A549 (cell line): ENCODE measurements at regions not wholly inside any gene's neighbourhood (a gene's known extent, or its start where the extent isn't known, plus 50 kb on each side); places are given as distances from the start of the nearest gene placed in this dataset.
A peak's percentile ranks its signal among the peaks of the same experiment; 100 is the strongest.
"Not testable (repeated sequence)": the region's sequence is repeated elsewhere in the genome, so short reads cannot be mapped to it uniquely, and the experiment has no call there.

Experiments
- ATAC-seq, 2 experiments: fragments of 200-7000 bp in 1 of 2; fragments of >200 bp in 1 of 2; cut with Nextera tagmentation in 1 of 2; cut with Tn5 transposase in 1 of 2; 3 replicates each; pipeline versions ENCODE4 v1.8.0 to v1.9.1; 2018 to 2020; ENCODE audit warnings: mild to moderate bottlenecking in 1 of 2, moderate library complexity in 1 of 2
- CTCF ChIA-PET: fragments of 300-600 bp; sonication (Branson Sonifier 250); formaldehyde crosslinking; extraction: SDS; loops from one replicate; lab custom pipeline; 2021; ENCODE audit warnings: antibody characterized with exemption, inconsistent platforms; lab: Yijun Ruan, JAX
- POLR2A ChIA-PET: fragments of 350-600 bp; formaldehyde crosslinking; extraction: SDS; loops from one replicate; lab custom pipeline; 2021; ENCODE audit warnings: antibody characterized with exemption, inconsistent platforms; lab: Yijun Ruan, JAX
- DNase-seq, 2 experiments: peaks; one replicate each; pipeline versions ENCODE4 v3.0.0 to v3.0.0-alpha.2; 2011 to 2016; ENCODE audit warnings: low read depth in 1 of 2, low spot score in 1 of 2
- FAIRE-seq: peaks from 2 replicates; lab custom pipeline; 2011; peaks lifted over from hg19 to GRCh38; lab: Jason Lieb, UNC
- H3K27ac ChIP-seq, 2 experiments: fragments of >200 bp; sonication (Bioruptor Twin); formaldehyde crosslinking; 3 replicates each; pipeline ENCODE4 v1.5.1; 2016 to 2017
- H3K4me1 ChIP-seq: fragments of >200 bp; sonication (Bioruptor Twin); formaldehyde crosslinking; 3 replicates; pipeline ENCODE4 v1.6.1; 2016
- H3K4me2 ChIP-seq: fragments of >200 bp; sonication (Bioruptor Twin); formaldehyde crosslinking; 3 replicates; pipeline ENCODE4 v1.6.1; 2016
- H3K4me3 ChIP-seq: fragments of >200 bp; sonication (Bioruptor Twin); formaldehyde crosslinking; 3 replicates; pipeline ENCODE4 v1.5.1; 2016
- H3K9me3 ChIP-seq: fragments of >200 bp; sonication (Bioruptor Twin); formaldehyde crosslinking; 3 replicates; pipeline ENCODE4 v1.6.1; 2016
- CBX2 ChIP-seq: fragments of 200-600 bp; sonication (generic); IDR thresholded peaks from 2 replicates; pipeline ENCODE4 v1.6.1; 2016; ENCODE audit warnings: low read depth, mild to moderate bottlenecking, borderline replicate concordance
- CEBPB ChIP-seq, 2 experiments: fragments of >200 bp in 1 of 2; sonication (Bioruptor Twin) in 1 of 2; formaldehyde crosslinking in 1 of 2; IDR thresholded peaks; 2 replicates each; pipeline ENCODE4 v1.6.1; 2012 to 2016
- EHF ChIP-seq: fragments of 250-450 bp; sonication (Bioruptor Pico); IDR thresholded peaks from 2 replicates; pipeline ENCODE4 v1.5.0; 2020; ENCODE audit warnings: mild to moderate bottlenecking
- EP300 ChIP-seq, 2 experiments: fragments of >200 bp; sonication (Bioruptor Twin); formaldehyde crosslinking; IDR thresholded peaks; 2 replicates in 1 of 2; 3 replicates in 1 of 2; pipeline ENCODE4 v1.6.1; 2016 to 2017
- ESRRA ChIP-seq: fragments of 150-350 bp; IDR thresholded peaks from 2 replicates; pipeline ENCODE4 v1.6.1; 2014; ENCODE audit warnings: mild to moderate bottlenecking, low read length, borderline replicate concordance
- FOSB ChIP-seq: fragments of 250-450 bp; sonication (Bioruptor Pico); IDR thresholded peaks from 2 replicates; pipeline ENCODE4 v1.5.0; 2020; ENCODE audit warnings: mild to moderate bottlenecking, moderate library complexity
- FOSL2 ChIP-seq, 2 experiments: fragments of 450-650 bp in 1 of 2; fragments of >200 bp in 1 of 2; sonication (Bioruptor Twin) in 1 of 2; formaldehyde crosslinking; IDR thresholded peaks; 2 replicates each; pipeline versions ENCODE4 v1.5.0 to v1.6.1; 2016 to 2020; ENCODE audit warnings: mild to moderate bottlenecking in 1 of 2, moderate library complexity in 1 of 2
- GATA3 ChIP-seq: IDR thresholded peaks from 2 replicates; pipeline ENCODE4 v1.6.1; 2012; ENCODE audit warnings: borderline replicate concordance
- HDAC2 ChIP-seq: fragments of 200-600 bp; sonication (generic); IDR thresholded peaks from 2 replicates; pipeline ENCODE4 v1.6.1; 2016
- HOXB13 ChIP-seq: fragments of 250-450 bp; sonication (Bioruptor Pico); IDR thresholded peaks from 2 replicates; pipeline ENCODE4 v1.5.0; 2020; ENCODE audit warnings: low read depth, mild to moderate bottlenecking, moderate library complexity
- HOXB5 ChIP-seq: fragments of 250-450 bp; sonication (Bioruptor Pico); IDR thresholded peaks from 2 replicates; pipeline ENCODE4 v1.5.0; 2020; ENCODE audit warnings: mild to moderate bottlenecking, moderate library complexity
- JUN ChIP-seq, 2 experiments: fragments of >200 bp; sonication (Bioruptor Twin); formaldehyde crosslinking; IDR thresholded peaks; 2 replicates in 1 of 2; 3 replicates in 1 of 2; pipeline ENCODE4 v1.6.1; 2016 to 2017
- KDM5A ChIP-seq: fragments of 200-600 bp; sonication (generic); IDR thresholded peaks from 2 replicates; pipeline ENCODE4 v1.6.1; 2016; ENCODE audit warnings: antibody characterized with exemption, mild to moderate bottlenecking
- MAFK ChIP-seq: fragments of 450-650 bp; IDR thresholded peaks from 2 replicates; pipeline ENCODE4 v1.6.1; 2014; ENCODE audit not compliant: partially characterized antibody
- NPAS2 ChIP-seq: fragments of 250-450 bp; sonication (Bioruptor Pico); IDR thresholded peaks from 2 replicates; pipeline ENCODE4 v1.8.0; 2022; ENCODE audit warnings: mild to moderate bottlenecking, moderate library complexity, borderline replicate concordance
- PHF8 ChIP-seq: fragments of 200-600 bp; sonication (generic); IDR thresholded peaks from 2 replicates; pipeline ENCODE4 v1.6.1; 2016; ENCODE audit warnings: low read depth, mild to moderate bottlenecking, antibody characterized with exemption, moderate library complexity, borderline replicate concordance
- POLR2AphosphoS2 ChIP-seq: conservative IDR thresholded peaks from 2 replicates; pipeline ENCODE4 v1.6.1; 2012; ENCODE audit warnings: low read length, improper control_type of control experiment, inconsistent platforms
- RFX5 ChIP-seq: fragments of 450-650 bp; IDR thresholded peaks from 2 replicates; pipeline ENCODE4 v1.7.1; 2014; ENCODE audit warnings: antibody characterized with exemption, mild to moderate bottlenecking, moderate library complexity
- RNF2 ChIP-seq: fragments of 200-600 bp; sonication (generic); IDR thresholded peaks from 2 replicates; pipeline ENCODE4 v1.6.1; 2016; ENCODE audit warnings: low read depth, mild to moderate bottlenecking, antibody characterized with exemption, moderate library complexity, borderline replicate concordance
- SREBF2 ChIP-seq: fragments of 450-650 bp; IDR thresholded peaks from 2 replicates; pipeline ENCODE4 v1.6.1; 2014; ENCODE audit warnings: mild to moderate bottlenecking, moderate library complexity
- TP53 ChIP-seq: fragments of 250-450 bp; sonication (Bioruptor Pico); IDR thresholded peaks from 2 replicates; pipeline ENCODE4 v1.5.0; 2021; ENCODE audit warnings: mild to moderate bottlenecking, moderate library complexity
- ZC3H11A ChIP-seq: fragments of 450-650 bp; IDR thresholded peaks from 2 replicates; pipeline ENCODE4 v1.6.1; 2014; ENCODE audit warnings: antibody characterized with exemption, mild to moderate bottlenecking
- WGBS: methylation state at CpG from one replicate; pipeline ENCODE4 v1.1.6; 2017; ENCODE audit errors: missing lambda C conversion rate; 5-methylcytosine and 5-hydroxymethylcytosine counted together
- TF ChIP-seq, protein P1 (sequence below): fragments of 150-350 bp; IDR thresholded peaks from 2 replicates; pipeline ENCODE4 v1.6.1; 2014; ENCODE audit warnings: low read depth, mild to moderate bottlenecking, low read length
- TF ChIP-seq, protein P2 (sequence below): fragments of 250-450 bp; sonication (Bioruptor Pico); IDR thresholded peaks from 2 replicates; pipeline ENCODE4 v1.5.0; 2021; ENCODE audit warnings: mild to moderate bottlenecking, moderate library complexity, borderline replicate concordance
- TF ChIP-seq, protein P3 (sequence below): fragments of 450-650 bp; IDR thresholded peaks from 2 replicates; pipeline ENCODE4 v1.6.1; 2014; ENCODE audit warnings: antibody characterized with exemption
- TF ChIP-seq, protein P4 (sequence below): fragments of 250-450 bp; sonication (Bioruptor Pico); IDR thresholded peaks from 2 replicates; pipeline ENCODE4 v1.5.0; 2020; ENCODE audit warnings: low read depth, mild to moderate bottlenecking, moderate library complexity
- TF ChIP-seq, protein P5 (sequence below): fragments of >200 bp; sonication (Bioruptor Twin); formaldehyde crosslinking; IDR thresholded peaks from 3 replicates; pipeline ENCODE4 v1.6.1; 2016

DNA sequence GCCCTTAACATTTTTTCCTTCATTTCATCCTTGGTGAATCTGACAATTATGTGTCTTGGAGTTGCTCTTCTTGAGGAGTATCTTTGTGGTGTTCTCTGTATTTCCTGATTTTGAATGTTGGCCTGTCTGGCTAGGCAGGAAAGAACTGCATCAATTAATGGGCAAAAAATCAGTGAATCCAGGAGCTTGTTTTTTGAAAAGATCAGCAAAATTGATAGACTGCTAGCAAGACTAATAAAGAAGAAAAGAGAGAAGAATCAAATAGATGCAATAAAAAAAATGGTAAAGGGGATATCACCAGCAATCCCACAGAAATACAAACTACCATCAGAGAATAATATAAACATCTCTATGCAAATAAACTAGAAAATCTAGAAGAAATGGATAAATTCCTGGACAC, 70.4 kb upstream of the FBXO11 start:
- CTCF ChIA-PET: interaction anchor here (1.0 kb wide), 1 partner anchor 70 kb away, joined by 5 read pairs; no protein-coding TSS in a partner anchor
- H3K4me1 ChIP-seq, DNase-seq, H3K9me3 ChIP-seq, FAIRE-seq, H3K27ac ChIP-seq, POLR2A ChIA-PET, H3K4me2 ChIP-seq, H3K4me3 ChIP-seq, ATAC-seq: not testable (repeated sequence)
- TF ChIP-seq MAFK: peak; percentile 76

DNA sequence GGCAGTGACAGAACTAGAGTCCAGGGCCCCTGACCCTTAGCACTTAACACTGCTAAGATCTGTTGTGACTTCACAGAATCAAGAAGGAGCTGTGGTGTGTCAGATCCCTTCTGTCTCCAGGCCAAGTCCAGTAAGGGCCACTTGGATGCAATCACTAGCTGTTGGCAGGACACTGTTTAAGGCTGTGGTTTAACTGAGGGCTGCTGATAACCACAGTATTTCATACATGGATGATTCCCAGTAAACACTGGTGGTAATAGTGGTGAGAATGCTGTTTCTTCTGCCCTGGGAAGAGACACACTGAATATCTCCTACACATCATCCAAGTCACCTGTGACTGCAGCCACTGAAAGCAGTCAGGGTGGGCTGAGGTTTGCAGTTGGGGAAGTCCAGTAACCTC, 77.7 kb upstream of the FBXO11 start:
- ATAC-seq (peak in 1 of 2 experiments; percentile 34; a peak in 2 of 6 replicates), DNase-seq (no peak), FAIRE-seq (no peak)
- CTCF ChIA-PET: no interaction called here
- H3K4me3 ChIP-seq: no peak overlapping the region
- no peaks in the 10 kb centered on the region for H3K9me3 ChIP-seq
- H3K27ac ChIP-seq: no peak overlapping the region
- no peak overlapping the region for H3K4me2 ChIP-seq
- TF ChIP-seq TP53 (CRISPR knock-in tag) (no peak), RNF2 (no peak), EHF (CRISPR knock-in tag) (no peak), FOSB (no peak), POLR2AphosphoS2 (no peak), NPAS2 (no peak), JUN (IDR thresholded peaks at IDR 0.05) (no peak), RFX5 (no peak), HDAC2 (no peak), MAFK (no peak), GATA3 (no peak), CBX2 (no peak), FOSL2 (IDR thresholded peaks at IDR 0.05) (no peak), FOSL2 (CRISPR knock-in tag; IDR thresholded peaks at IDR 0.05) (no peak), ZC3H11A (no peak), CEBPB (IDR thresholded peaks at IDR 0.05) (no peak), ESRRA (no peak), HOXB5 (CRISPR knock-in tag) (no peak)
- TF ChIP-seq, protein P1, sequence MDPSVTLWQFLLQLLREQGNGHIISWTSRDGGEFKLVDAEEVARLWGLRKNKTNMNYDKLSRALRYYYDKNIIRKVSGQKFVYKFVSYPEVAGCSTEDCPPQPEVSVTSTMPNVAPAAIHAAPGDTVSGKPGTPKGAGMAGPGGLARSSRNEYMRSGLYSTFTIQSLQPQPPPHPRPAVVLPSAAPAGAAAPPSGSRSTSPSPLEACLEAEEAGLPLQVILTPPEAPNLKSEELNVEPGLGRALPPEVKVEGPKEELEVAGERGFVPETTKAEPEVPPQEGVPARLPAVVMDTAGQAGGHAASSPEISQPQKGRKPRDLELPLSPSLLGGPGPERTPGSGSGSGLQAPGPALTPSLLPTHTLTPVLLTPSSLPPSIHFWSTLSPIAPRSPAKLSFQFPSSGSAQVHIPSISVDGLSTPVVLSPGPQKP: no peak
- TF ChIP-seq, protein P2, sequence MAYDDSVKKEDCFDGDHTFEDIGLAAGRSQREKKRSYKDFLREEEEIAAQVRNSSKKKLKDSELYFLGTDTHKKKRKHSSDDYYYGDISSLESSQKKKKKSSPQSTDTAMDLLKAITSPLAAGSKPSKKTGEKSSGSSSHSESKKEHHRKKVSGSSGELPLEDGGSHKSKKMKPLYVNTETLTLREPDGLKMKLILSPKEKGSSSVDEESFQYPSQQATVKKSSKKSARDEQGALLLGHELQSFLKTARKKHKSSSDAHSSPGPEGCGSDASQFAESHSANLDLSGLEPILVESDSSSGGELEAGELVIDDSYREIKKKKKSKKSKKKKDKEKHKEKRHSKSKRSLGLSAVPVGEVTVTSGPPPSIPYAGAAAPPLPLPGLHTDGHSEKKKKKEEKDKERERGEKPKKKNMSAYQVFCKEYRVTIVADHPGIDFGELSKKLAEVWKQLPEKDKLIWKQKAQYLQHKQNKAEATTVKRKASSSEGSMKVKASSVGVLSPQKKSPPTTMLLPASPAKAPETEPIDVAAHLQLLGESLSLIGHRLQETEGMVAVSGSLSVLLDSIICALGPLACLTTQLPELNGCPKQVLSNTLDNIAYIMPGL: no peak
- TF ChIP-seq, protein P3, sequence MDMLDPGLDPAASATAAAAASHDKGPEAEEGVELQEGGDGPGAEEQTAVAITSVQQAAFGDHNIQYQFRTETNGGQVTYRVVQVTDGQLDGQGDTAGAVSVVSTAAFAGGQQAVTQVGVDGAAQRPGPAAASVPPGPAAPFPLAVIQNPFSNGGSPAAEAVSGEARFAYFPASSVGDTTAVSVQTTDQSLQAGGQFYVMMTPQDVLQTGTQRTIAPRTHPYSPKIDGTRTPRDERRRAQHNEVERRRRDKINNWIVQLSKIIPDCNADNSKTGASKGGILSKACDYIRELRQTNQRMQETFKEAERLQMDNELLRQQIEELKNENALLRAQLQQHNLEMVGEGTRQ: no peak
- POLR2A ChIA-PET: no interaction called here
- H3K4me1 ChIP-seq: no peaks in the 10 kb centered on the region

DNA sequence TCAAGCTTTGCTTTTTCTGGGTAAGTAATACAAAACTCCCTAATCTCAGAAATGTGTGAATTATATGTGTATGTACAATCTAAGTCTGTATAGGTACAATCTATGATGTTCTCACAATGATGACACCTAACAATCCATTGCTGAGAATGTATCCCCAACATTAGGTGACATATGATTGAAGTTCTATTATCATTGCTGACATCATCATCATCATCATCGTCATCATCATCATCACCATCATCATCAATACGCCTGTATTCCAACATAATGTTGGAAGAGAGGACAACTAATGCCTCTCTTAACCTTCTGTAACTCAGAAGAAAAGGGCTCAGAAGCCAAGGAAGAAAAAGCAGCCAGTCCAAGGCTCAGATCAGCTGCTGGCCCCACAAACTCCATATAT, 84.2 kb upstream of the FBXO11 start:
- FAIRE-seq (no peak), DNase-seq (no peak), ATAC-seq (no peak)
- Histone ChIP-seq H3K9me3 (no peaks in the 10 kb centered on the region), H3K4me3 (no peak overlapping the region), H3K27ac (no peak overlapping the region), H3K4me1 (no peaks in the 10 kb centered on the region), H3K4me2 (no peak overlapping the region)
- 53% methylated on average over 2 of the region's 2 CpGs for WGBS
- POLR2A ChIA-PET: no interaction called here
- CTCF ChIA-PET: no interaction called here
- TF ChIP-seq SREBF2 (no peak), FOSL2 (IDR thresholded peaks at IDR 0.05) (no peak), FOSL2 (CRISPR knock-in tag; IDR thresholded peaks at IDR 0.05) (no peak), HOXB13 (CRISPR knock-in tag) (no peak), KDM5A (no peak), POLR2AphosphoS2 (no peak), PHF8 (no peak), CEBPB (IDR thresholded peaks at IDR 0.05) (no peak), EP300 (IDR thresholded peaks at IDR 0.05) (no peak)
- TF ChIP-seq, protein P4, sequence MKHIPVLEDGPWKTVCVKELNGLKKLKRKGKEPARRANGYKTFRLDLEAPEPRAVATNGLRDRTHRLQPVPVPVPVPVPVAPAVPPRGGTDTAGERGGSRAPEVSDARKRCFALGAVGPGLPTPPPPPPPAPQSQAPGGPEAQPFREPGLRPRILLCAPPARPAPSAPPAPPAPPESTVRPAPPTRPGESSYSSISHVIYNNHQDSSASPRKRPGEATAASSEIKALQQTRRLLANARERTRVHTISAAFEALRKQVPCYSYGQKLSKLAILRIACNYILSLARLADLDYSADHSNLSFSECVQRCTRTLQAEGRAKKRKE (CRISPR knock-in tag): no peak
- TF ChIP-seq, protein P5, sequence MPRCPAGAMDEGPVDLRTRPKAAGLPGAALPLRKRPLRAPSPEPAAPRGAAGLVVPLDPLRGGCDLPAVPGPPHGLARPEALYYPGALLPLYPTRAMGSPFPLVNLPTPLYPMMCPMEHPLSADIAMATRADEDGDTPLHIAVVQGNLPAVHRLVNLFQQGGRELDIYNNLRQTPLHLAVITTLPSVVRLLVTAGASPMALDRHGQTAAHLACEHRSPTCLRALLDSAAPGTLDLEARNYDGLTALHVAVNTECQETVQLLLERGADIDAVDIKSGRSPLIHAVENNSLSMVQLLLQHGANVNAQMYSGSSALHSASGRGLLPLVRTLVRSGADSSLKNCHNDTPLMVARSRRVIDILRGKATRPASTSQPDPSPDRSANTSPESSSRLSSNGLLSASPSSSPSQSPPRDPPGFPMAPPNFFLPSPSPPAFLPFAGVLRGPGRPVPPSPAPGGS: no peak
